Posterior cingulate gyrus (tissue), 11 donors: ENCODE measurements at regions not wholly inside any gene's neighbourhood (a gene's known extent, or its start where the extent isn't known, plus 50 kb on each side); places are given as distances from the start of the nearest gene placed in this dataset.
A peak's percentile ranks its signal among the peaks of the same experiment; 100 is the strongest.

Experiments
- DNase-seq, 10 donors: peaks; one replicate each; pipeline versions ENCODE4 v3.0.0 to v3.0.0-alpha.2; 2020 to 2021; ENCODE audit warnings: mixed read lengths in 3 of 10
- intact Hi-C: fragments of 100-400 bp; cut with DNase I; formaldehyde crosslinking; loops from one replicate; pipeline ENCODE4 v1.15.1; 2023

GRCh38 chrX:39115166-39115565 lies 313.9 kb downstream of the MID1IP1 start:
- intact Hi-C loops = no loop called here
- DNase-seq = no peak

DNA sequence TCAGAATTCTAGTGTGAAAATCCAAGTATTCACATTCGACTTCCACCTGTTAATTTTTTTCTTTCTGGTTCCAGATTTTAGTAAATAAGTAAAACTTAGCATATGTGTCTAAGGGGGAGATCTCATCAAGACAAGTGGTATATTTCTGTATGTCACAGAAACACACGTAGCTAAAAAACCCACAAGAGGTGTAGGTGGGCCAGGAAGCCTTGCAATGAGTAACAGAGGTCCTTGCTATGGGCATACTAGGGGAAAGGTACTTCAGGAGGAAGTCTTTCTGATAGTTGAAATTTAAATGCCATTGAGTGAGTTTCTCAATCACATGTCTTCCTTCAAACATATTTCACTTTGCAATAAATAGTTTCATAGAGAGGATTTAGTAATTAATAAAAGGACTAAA lies 315.8 kb downstream of the MID1IP1 start:
- DNase-seq = no peak
- intact Hi-C loops = no loop called here

GRCh38 chrX:39121903-39122302 lies 320.6 kb downstream of the MID1IP1 start:
- DNase-seq = no peak
- intact Hi-C loops = no loop called here

DNA sequence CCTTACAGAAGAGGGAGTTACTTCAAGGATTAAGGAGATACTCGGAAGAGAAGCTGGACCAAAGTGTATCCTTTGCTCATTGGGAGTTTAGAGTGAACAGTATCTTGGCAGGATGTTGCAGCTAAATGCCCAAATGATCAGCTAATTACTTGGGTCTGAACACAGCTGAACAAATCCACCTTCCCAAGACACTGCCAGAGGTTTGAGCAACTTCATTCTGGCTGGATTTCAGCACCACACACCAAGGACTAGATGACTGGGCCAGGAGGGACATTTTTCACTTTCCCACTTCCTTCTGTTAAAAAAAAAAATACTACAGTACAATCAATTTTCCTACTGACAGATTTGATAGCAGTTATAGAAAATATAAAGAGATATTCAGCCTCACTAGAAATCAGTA lies 324.6 kb downstream of the MID1IP1 start:
- no peak for DNase-seq
- intact Hi-C loops = no loop called here

- peak in 2 of 10 donors; percentile 25 to 82 for DNase-seq
- intact Hi-C loops = no loop called here
Observed at GRCh38 chrX:39133971-39134370, 332.7 kb downstream of the MID1IP1 start.

GRCh38 chrX:39137363-39137954 lies 336.2 kb downstream of the MID1IP1 start:
- intact Hi-C loops = no loop called here
- no peak for DNase-seq

- DNase-seq = no peak
- intact Hi-C loops = no loop called here
Observed at GRCh38 chrX:39140581-39140980, 339.3 kb downstream of the MID1IP1 start.

DNA sequence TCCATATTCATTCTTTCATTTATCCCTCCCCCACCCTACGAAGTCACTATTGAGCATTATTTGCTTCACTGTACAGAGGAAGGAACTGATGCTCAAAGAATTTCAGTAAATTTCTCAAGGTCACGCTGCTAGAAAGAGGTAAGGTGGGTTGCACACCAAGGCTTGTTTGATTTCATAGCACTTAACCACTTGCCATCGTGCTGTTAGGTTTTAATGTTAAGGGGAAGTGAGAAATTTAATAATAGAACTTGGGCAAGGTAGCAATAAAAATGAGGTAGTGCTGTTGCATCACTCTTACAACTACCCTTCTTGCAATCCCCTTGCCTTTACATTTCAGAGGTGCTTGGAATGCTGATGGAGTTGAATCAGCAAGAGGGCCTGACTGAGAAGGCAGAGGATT lies 343.1 kb downstream of the MID1IP1 start:
- intact Hi-C loops = no loop called here

GRCh38 chrX:39144956-39145355 lies 343.7 kb downstream of the MID1IP1 start:
- intact Hi-C loops = no loop called here
- no peak for DNase-seq

More for the DNA sequence above, 343.1 kb downstream of the MID1IP1 start:
- no peak for DNase-seq

GRCh38 chrX:39145859-39146258 lies 344.6 kb downstream of the MID1IP1 start:
- intact Hi-C loops = no loop called here
- no peak for DNase-seq

- DNase-seq = peak in 9 of 10 donors; percentile 28 to 93 (median 64)
- intact Hi-C loops = loop anchor here (1.0 kb wide), 1 partner anchor 348 kb away; the partner anchor contains the start of gene MID1IP1
Observed at GRCh38 chrX:39149761-39150160, 348.5 kb downstream of the MID1IP1 start.

GRCh38 chrX:39150220-39150619 lies 349.0 kb downstream of the MID1IP1 start:
- intact Hi-C loops = loop anchor here (1.0 kb wide), 1 partner anchor 349 kb away; the partner anchor contains the start of gene MID1IP1
- DNase-seq = no peak

GRCh38 chrX:39150621-39151020 lies 349.4 kb downstream of the MID1IP1 start:
- DNase-seq = no peak
- intact Hi-C loops = loop anchor here (1.0 kb wide), 1 partner anchor 349 kb away; the partner anchor contains the start of gene MID1IP1

GRCh38 chrX:39152106-39152649 lies 350.9 kb downstream of the MID1IP1 start:
- peak in 4 of 10 donors; percentile 3 to 86 (median 34) for DNase-seq
- intact Hi-C loops = no loop called here

DNA sequence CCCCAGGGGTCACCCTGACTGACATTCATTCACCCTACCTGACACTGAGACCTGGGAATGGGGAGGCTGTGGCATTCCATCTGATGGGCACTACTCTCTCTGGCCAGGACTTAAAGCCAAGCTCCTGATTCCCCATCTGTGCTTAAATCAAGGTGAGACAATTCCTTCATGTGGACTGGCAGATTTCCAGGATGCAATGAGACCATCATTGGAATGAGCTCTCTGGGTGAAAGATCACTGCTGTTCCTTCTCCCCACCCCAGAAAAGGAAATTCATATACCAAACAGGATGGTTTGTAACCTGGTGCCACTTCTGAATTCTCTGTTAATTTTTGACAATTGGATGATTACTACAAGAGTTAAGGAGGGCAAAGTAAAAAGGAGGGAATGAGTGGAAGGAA lies 354.8 kb downstream of the MID1IP1 start:
- intact Hi-C loops = no loop called here

DNA sequence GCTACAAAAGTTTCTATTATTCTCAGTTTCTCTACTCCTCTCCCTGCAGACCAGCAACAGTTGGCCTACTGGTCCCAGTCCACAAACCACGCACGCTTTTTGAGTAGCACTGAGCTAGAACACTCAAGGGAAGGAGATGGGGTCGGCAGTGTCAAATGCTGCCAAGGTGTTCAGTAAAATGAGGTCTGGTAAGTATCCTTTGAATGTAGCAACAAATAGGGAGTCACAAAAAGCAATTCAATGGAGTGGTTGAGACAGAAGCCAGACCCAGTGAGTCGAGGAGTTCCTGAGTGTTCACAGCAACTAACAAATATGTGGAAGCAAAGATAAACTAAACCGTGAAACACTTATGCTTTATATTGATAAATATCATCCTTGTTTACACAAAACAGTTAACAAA lies 355.7 kb downstream of the MID1IP1 start:
- no peak for DNase-seq
- intact Hi-C loops = no loop called here

More for the DNA sequence above, 354.8 kb downstream of the MID1IP1 start:
- no peak for DNase-seq

GRCh38 chrX:39157796-39158195 lies 356.5 kb downstream of the MID1IP1 start:
- DNase-seq = no peak

GRCh38 chrX:39158801-39159657 lies 357.8 kb downstream of the MID1IP1 start:
- intact Hi-C loops = no loop called here
- no peak for DNase-seq

More at GRCh38 chrX:39157796-39158195, 356.5 kb downstream of the MID1IP1 start:
- intact Hi-C loops = no loop called here

DNA sequence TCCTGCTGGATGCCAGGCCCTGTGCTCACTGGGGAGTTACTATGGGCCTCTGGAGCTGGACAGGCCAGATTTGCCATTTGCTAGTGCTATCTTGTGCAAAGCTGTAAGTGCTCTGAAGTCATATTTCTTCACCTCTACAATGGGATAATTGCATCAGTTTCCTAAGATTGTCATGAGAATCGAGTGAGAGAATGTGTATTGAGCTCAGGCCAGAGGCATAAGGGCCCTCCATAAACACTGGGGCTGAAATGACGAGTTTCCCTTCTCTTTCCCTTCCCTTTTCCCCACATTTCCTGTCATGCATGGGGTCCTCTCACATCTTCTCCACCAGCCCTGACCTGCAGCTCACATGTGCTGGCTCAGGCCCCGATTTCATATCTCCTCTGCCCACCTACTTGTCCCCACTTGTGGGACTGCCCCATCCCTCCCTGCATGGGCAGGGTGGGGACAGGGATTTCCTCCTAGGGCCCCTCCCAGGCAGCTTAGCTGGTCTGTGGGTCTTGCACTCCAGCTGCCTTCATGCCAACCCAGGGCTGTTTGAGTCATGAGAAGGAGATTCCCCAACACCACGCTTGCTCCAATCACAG lies 358.8 kb downstream of the MID1IP1 start:
- intact Hi-C loops = no loop called here
- no peak for DNase-seq

DNA sequence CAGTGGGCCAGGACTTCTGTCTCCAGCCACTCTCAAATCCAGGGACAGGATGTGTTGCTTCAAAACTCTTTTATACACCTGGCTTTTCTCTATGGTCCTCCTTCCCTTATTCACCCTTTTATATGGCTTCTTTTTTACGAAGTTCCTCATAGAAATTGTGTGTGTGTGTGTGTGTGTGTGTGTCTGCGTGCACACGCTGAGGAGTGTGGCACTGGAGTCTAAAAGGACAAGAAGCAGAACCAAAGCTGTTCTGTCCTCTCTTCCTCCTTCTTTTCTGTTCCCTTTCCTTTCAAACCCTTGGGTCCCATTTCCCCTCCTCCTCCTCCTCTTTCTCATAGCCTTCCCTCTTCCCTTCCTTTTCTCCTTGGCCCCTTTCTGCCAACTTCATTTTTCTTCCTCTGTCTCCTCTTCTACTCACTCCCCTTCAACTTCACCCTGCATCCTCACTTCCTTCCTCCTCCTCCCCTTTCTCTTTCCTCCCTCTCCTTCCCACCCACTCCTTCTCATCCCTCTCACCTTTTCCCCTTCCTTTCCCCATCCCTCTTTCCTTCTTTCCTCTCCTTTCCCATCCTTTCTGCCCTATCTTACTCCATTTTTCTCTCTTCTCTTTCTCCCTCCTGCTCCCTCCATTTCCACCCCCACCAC lies 360.5 kb downstream of the MID1IP1 start:
- no peak for DNase-seq
- intact Hi-C loops = no loop called here
